Testis (tissue), 2 donors: ENCODE measurements at regions not wholly inside any gene's neighbourhood (a gene's known extent, or its start where the extent isn't known, plus 50 kb on each side); places are given as distances from the start of the nearest gene placed in this dataset.

Experiments used
- DNase-seq: peaks from one replicate; pipeline ENCODE4 v3.0.0-alpha.2; 2019
- H3K27ac ChIP-seq, 2 donors: fragments of 200-600 bp; sonication (generic); one replicate each; pipeline ENCODE4 v1.5.1; 2019
- H3K27me3 ChIP-seq: fragments of 200-600 bp; sonication (generic); one replicate; pipeline ENCODE4 v1.5.1; 2019
- H3K36me3 ChIP-seq: fragments of 200-600 bp; sonication (generic); one replicate; pipeline ENCODE4 v1.5.1; 2017; ENCODE audit warnings: low read depth; ENCODE audit errors: missing control alignments
- H3K4me1 ChIP-seq: fragments of 200-600 bp; sonication (generic); one replicate; pipeline ENCODE4 v1.5.1; 2019
- H3K4me3 ChIP-seq, 2 donors: fragments of 200-600 bp; sonication (generic); one replicate each; pipeline ENCODE4 v1.5.1; 2017 to 2019
- H3K9me3 ChIP-seq: fragments of 200-600 bp; sonication (generic); one replicate; pipeline ENCODE4 v1.5.1; 2017
- CTCF ChIP-seq, 3 experiments: fragments of 450-650 bp in 2 of 3; fragments of 200-600 bp in 1 of 3; sonication (generic) in 1 of 3; IDR thresholded peaks; one replicate each; pipeline ENCODE4 v1.5.1; 2016 to 2019; ENCODE audit warnings: antibody characterized with exemption in 3 of 3, mild to moderate bottlenecking in 2 of 3, moderate library complexity in 1 of 3
- POLR2A ChIP-seq: fragments of 450-650 bp; IDR thresholded peaks from one replicate; pipeline ENCODE4 v1.6.1; 2017; ENCODE audit warnings: antibody characterized with exemption, mild to moderate bottlenecking, moderate library complexity
- WGBS, 2 donors: methylation state at CpG; one replicate each; pipeline ENCODE4 v1.1.5; 2018; 5-methylcytosine and 5-hydroxymethylcytosine counted together
- intact Hi-C: fragments of 100-400 bp; cut with DNase I; formaldehyde crosslinking; loops from one replicate; pipeline ENCODE4 v1.15.1; 2023; ENCODE audit warnings: low total_unique reads

- H3K27ac ChIP-seq, result no peak overlapping the region
- H3K27me3 ChIP-seq, result no peaks in the 10 kb centered on the region
- H3K9me3 ChIP-seq, result no peaks in the 10 kb centered on the region
- intact Hi-C loops, result no loop called here
- no peak for DNase-seq
- no peaks in the 10 kb centered on the region for H3K4me1 ChIP-seq
- H3K36me3 ChIP-seq, result no peaks in the 10 kb centered on the region
- TF ChIP-seq POLR2A (no peak), CTCF (IDR thresholded peaks at IDR 0.05) (no peak)
- no peak overlapping the region for H3K4me3 ChIP-seq
- 81 to 86% methylated on average over 7 of the region's 7 CpGs for WGBS, 2 donors
These were observed 283.2 kb upstream of the ARGLU1 start for GRCh38 chr13:106850973-106851650.

- H3K27ac ChIP-seq, result no peak overlapping the region
- H3K4me3 ChIP-seq, result no peak overlapping the region
- TF ChIP-seq POLR2A (no peak), CTCF (IDR thresholded peaks at IDR 0.05) (no peak)
- H3K9me3 ChIP-seq, result no peaks in the 10 kb centered on the region
- H3K4me1 ChIP-seq, result no peaks in the 10 kb centered on the region
- no peaks in the 10 kb centered on the region for H3K36me3 ChIP-seq
- H3K27me3 ChIP-seq, result no peaks in the 10 kb centered on the region
- DNase-seq, result no peak
- intact Hi-C loops, result no loop called here
- 70 to 90% methylated on average over 5 of the region's 5 CpGs for WGBS, 2 donors
These were observed 278.9 kb upstream of the ARGLU1 start for GRCh38 chr13:106846571-106847448.

GRCh38 chr13:106836186-106836802 lies 268.4 kb upstream of the ARGLU1 start:
- no peaks in the 10 kb centered on the region for H3K9me3 ChIP-seq
- WGBS, 2 donors, result 70 to 72% methylated on average over 4 of the region's 4 CpGs

GRCh38 chr13:106835477-106835876 lies 267.5 kb upstream of the ARGLU1 start:
- DNase-seq, result no peak
- H3K36me3 ChIP-seq, result no peaks in the 10 kb centered on the region
- no peak overlapping the region for H3K27ac ChIP-seq
- no peak overlapping the region for H3K4me3 ChIP-seq
- intact Hi-C loops, result no loop called here
- TF ChIP-seq CTCF (IDR thresholded peaks at IDR 0.05) (no peak), POLR2A (no peak)
- H3K27me3 ChIP-seq, result no peaks in the 10 kb centered on the region
- no peaks in the 10 kb centered on the region for H3K9me3 ChIP-seq
- H3K4me1 ChIP-seq, result no peaks in the 10 kb centered on the region
- 37 to 43% methylated on average over 1 of the region's 1 CpG for WGBS, 2 donors

More at GRCh38 chr13:106836186-106836802, 268.4 kb upstream of the ARGLU1 start:
- TF ChIP-seq CTCF (IDR thresholded peaks at IDR 0.05) (no peak), POLR2A (no peak)
- H3K4me3 ChIP-seq, result no peak overlapping the region
- DNase-seq, result no peak
- no peaks in the 10 kb centered on the region for H3K27me3 ChIP-seq
- no peaks in the 10 kb centered on the region for H3K36me3 ChIP-seq
- H3K4me1 ChIP-seq, result no peaks in the 10 kb centered on the region
- intact Hi-C loops, result no loop called here
- no peak overlapping the region for H3K27ac ChIP-seq
